HCT116 (cell line): ENCODE measurements at regions not wholly inside any gene's neighbourhood (a gene's known extent, or its start where the extent isn't known, plus 50 kb on each side); places are given as distances from the start of the nearest gene placed in this dataset.

Experiments
- ATAC-seq: fragments of 200-7000 bp; cut with Tn5 transposase; 2 replicates; pipeline ENCODE4 v1.9.1; 2020; ENCODE audit warnings: mild to moderate bottlenecking, moderate library complexity
- BruUV-seq: library from RNA; stranded (reverse); fragments of 400-500 nt; replicated peaks from 2 replicates; lab custom pipeline; 2021; lab: Mats Ljungman, UMichigan
- CTCF ChIA-PET: fragments of 300-600 bp; sonication (Branson Sonifier 250); formaldehyde crosslinking; loops from one replicate; lab custom pipeline; 2021; ENCODE audit warnings: antibody characterized with exemption; lab: Charles Lee
- POLR2A ChIA-PET: fragments of 300-600, 350-600 bp; sonication (Branson Sonifier 250); formaldehyde crosslinking; loops from one replicate; lab custom pipeline; 2021; ENCODE audit warnings: antibody characterized with exemption; lab: Charles Lee
- RAD21 ChIA-PET, 2 experiments: fragments of 300-600 bp; sonication (Branson Sonifier 250); formaldehyde crosslinking; loops; one replicate each; lab custom pipeline; 2023; ENCODE audit warnings: low total read pairs in 2 of 2; ENCODE audit not compliant: uncharacterized antibody in 2 of 2, unreplicated experiment in 2 of 2, low non-redundant PET in 1 of 2; lab: Charles Lee
- DNase-seq: peaks from one replicate; pipeline ENCODE4 v3.0.0-alpha.2; 2010; ENCODE audit warnings: low read depth, low spot score
- H2AFZ ChIP-seq: fragments of 200-600 bp; shearing (Covaris generic), sonication (generic); 2 replicates; pipeline ENCODE4 v1.6.1; 2017; ENCODE audit warnings: low read depth, mixed run types, mixed read lengths, antibody characterized with exemption, low read length; ENCODE audit not compliant: poor library complexity, severe bottlenecking
- H3K27ac ChIP-seq: 2 replicates; pipeline ENCODE4 v1.5.1; 2012; ENCODE audit warnings: low read depth, low read length
- H3K27me3 ChIP-seq: fragments of 200-600 bp; sonication (generic); 2 replicates; pipeline ENCODE4 v1.6.1; 2016; ENCODE audit warnings: mixed run types, low read length, mixed read lengths; ENCODE audit not compliant: insufficient read depth
- H3K36me3 ChIP-seq, 2 experiments: fragments of 200-500 bp in 1 of 2; fragments of 200-600 bp in 1 of 2; sonication (Bioruptor generic) in 1 of 2; sonication (generic) in 1 of 2; 2 replicates each; pipeline versions ENCODE4 v1.5.1 to v1.6.1; 2014 to 2016; ENCODE audit warnings: low read length in 2 of 2, inconsistent platforms in 1 of 2, mixed read lengths in 1 of 2, mixed run types in 1 of 2; ENCODE audit not compliant: insufficient read depth in 2 of 2, control insufficient read depth in 1 of 2
- H3K4me1 ChIP-seq, 2 experiments: fragments of 200-600 bp in 1 of 2; sonication (generic) in 1 of 2; 2 replicates each; pipeline versions ENCODE4 v1.5.1 to v1.6.1; 2012 to 2017; ENCODE audit warnings: low read length in 2 of 2, inconsistent platforms in 1 of 2, mild to moderate bottlenecking in 1 of 2, mixed read lengths in 1 of 2, mixed run types in 1 of 2, moderate library complexity in 1 of 2; ENCODE audit not compliant: insufficient read depth in 2 of 2, control insufficient read depth in 1 of 2
- H3K4me2 ChIP-seq: fragments of 200-600 bp; sonication (generic); 2 replicates; pipeline ENCODE4 v1.6.1; 2017; ENCODE audit warnings: mixed run types, low read length, mixed read lengths
- H3K4me3 ChIP-seq, 2 experiments: fragments of 200-600 bp in 1 of 2; sonication (generic) in 1 of 2; replicated peaks in 1 of 2; 2 replicates each; pipeline ENCODE4 v1.5.1; 2011 to 2016; ENCODE audit warnings: low read length in 2 of 2, control low read depth in 1 of 2, low read depth in 1 of 2, mild to moderate bottlenecking in 1 of 2, mixed read lengths in 1 of 2, mixed run types in 1 of 2
- H3K79me2 ChIP-seq: fragments of 200-600 bp; sonication (generic); 2 replicates; pipeline ENCODE4 v1.6.1; 2017; ENCODE audit warnings: mild to moderate bottlenecking, mixed run types, low read length, moderate library complexity, mixed read lengths; ENCODE audit not compliant: insufficient read depth
- H3K9ac ChIP-seq: fragments of 200-600 bp; sonication (generic); 2 replicates; pipeline ENCODE4 v1.6.1; 2016; ENCODE audit warnings: low read length, mixed read lengths
- H3K9me2 ChIP-seq: fragments of 200-600 bp; sonication (generic), shearing (Covaris generic); 2 replicates; pipeline ENCODE4 v1.6.1; 2017; ENCODE audit warnings: mixed run types, mild to moderate bottlenecking, moderate library complexity; ENCODE audit not compliant: insufficient read depth
- H3K9me3 ChIP-seq, 2 experiments: fragments of 200-500 bp in 1 of 2; fragments of 200-600 bp in 1 of 2; sonication (Bioruptor generic) in 1 of 2; sonication (generic) in 1 of 2; 2 replicates each; pipeline ENCODE4 v1.6.1; 2014 to 2017; ENCODE audit warnings: low read length in 2 of 2, mixed read lengths in 2 of 2, inconsistent platforms in 1 of 2, low read depth in 1 of 2, mild to moderate bottlenecking in 1 of 2, mixed run types in 1 of 2, moderate library complexity in 1 of 2; ENCODE audit not compliant: control insufficient read depth in 1 of 2, insufficient read depth in 1 of 2
- H4K20me1 ChIP-seq: fragments of 200-600 bp; sonication (generic), shearing (Covaris generic); 2 replicates; pipeline ENCODE4 v1.6.1; 2017; ENCODE audit warnings: mixed run types, mild to moderate bottlenecking, moderate library complexity; ENCODE audit not compliant: insufficient read depth
- ATF3 ChIP-seq: IDR thresholded peaks from 2 replicates; pipeline ENCODE4 v1.6.1; 2012
- CBX3 ChIP-seq: IDR thresholded peaks from 2 replicates; pipeline ENCODE4 v1.6.1; 2012; ENCODE audit warnings: low read depth
- EGR1 ChIP-seq: IDR thresholded peaks from 2 replicates; pipeline ENCODE4 v1.6.1; 2012; ENCODE audit warnings: low read depth
- EZH2phosphoT487 ChIP-seq: fragments of 200-600 bp; IDR thresholded peaks from 2 replicates; pipeline ENCODE4 v1.6.1; 2018; ENCODE audit warnings: antibody characterized with exemption, borderline replicate concordance
- JUND ChIP-seq: IDR thresholded peaks from 2 replicates; pipeline ENCODE4 v1.6.1; 2012
- MAX ChIP-seq: IDR thresholded peaks from 2 replicates; pipeline ENCODE4 v1.6.1; 2012
- POLR2A ChIP-seq: IDR thresholded peaks from 2 replicates; pipeline ENCODE4 v1.7.0; 2011; ENCODE audit warnings: borderline replicate concordance; ENCODE audit not compliant: insufficient read depth, insufficient read length; ENCODE audit errors: extremely low read depth
- SIN3A ChIP-seq: IDR thresholded peaks from 2 replicates; pipeline ENCODE4 v1.6.1; 2012; ENCODE audit warnings: low read depth
- SP1 ChIP-seq: IDR thresholded peaks from 2 replicates; pipeline ENCODE4 v1.6.1; 2012; ENCODE audit warnings: low read depth
- SRF ChIP-seq: IDR thresholded peaks from 2 replicates; pipeline ENCODE4 v1.6.1; 2012; ENCODE audit warnings: low read depth
- TCF7L2 ChIP-seq: IDR thresholded peaks from 2 replicates; pipeline ENCODE4 v1.7.0; 2011; ENCODE audit warnings: borderline replicate concordance, inconsistent platforms; ENCODE audit not compliant: insufficient read depth, insufficient read length; ENCODE audit errors: extremely low read depth
- YY1 ChIP-seq: IDR thresholded peaks from 2 replicates; pipeline ENCODE4 v1.6.1; 2011; ENCODE audit warnings: low read length, low read depth, moderate library complexity, mild to moderate bottlenecking; ENCODE audit not compliant: insufficient replicate concordance; ENCODE audit errors: extremely low read depth
- ZFX ChIP-seq: fragments of 450-650 bp; IDR thresholded peaks from 2 replicates; pipeline ENCODE4 v1.6.1; 2017
- intact Hi-C: fragments of 100-400 bp; cut with micrococcal nuclease; formaldehyde crosslinking; loops from 2 replicates; pipeline ENCODE4 v1.10.0; 2022
- TF ChIP-seq, protein P1 (sequence below), 3 experiments: fragments of 200-600 bp in 1 of 3; sonication (generic) in 1 of 3; IDR thresholded peaks in 2 of 3; conservative IDR thresholded peaks in 1 of 3; 2 replicates each; pipeline ENCODE4 v1.5.1; 2012 to 2017; ENCODE audit warnings: low read depth in 2 of 3, low read length in 2 of 3, antibody characterized with exemption in 1 of 3, borderline replicate concordance in 1 of 3, control low read depth in 1 of 3, mild to moderate bottlenecking in 1 of 3, mixed read lengths in 1 of 3, mixed run types in 1 of 3, moderate library complexity in 1 of 3; ENCODE audit not compliant: insufficient read depth in 1 of 3

DNA sequence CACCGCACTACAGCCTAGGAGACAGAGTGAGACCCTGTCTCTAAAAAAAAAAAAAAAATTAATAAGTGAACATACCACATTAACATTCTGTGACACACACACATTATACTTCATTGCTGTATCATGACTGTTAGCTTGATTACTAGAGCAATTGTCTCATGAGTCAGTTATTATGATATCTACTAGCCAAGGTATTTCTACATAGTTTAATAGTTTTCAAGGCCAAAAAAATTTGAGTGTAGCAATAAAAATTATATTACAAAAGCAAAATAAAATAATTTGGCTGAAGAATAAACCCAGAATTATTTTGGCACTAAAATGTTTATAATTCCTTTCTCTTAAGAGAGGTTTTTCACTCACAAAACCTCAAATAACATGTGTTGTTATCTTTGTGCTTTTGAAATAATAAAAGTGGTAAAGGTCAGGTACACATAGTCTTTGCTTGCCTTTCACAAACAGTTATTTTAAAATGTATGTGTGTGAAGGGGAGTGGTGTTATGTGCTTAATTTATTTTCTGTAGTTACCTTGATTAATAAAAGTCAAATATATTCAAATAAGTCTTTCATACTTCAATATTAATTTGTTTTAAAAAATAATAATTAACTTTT lies 136.9 kb upstream of the SPOPL start:
- no peaks in the 10 kb centered on the region for H3K27me3 ChIP-seq
- H3K9me2 ChIP-seq, result no peaks in the 10 kb centered on the region
- RAD21 ChIA-PET, result no interaction called here
- no TSS peak for BruUV-seq
- DNase-seq (no peak), ATAC-seq (no peak)
- no peaks in the 10 kb centered on the region for H3K79me2 ChIP-seq
- no peaks in the 10 kb centered on the region for H3K36me3 ChIP-seq
- POLR2A ChIA-PET, result no interaction called here
- no peak overlapping the region for H3K4me2 ChIP-seq
- H3K4me1 ChIP-seq, result no peaks in the 10 kb centered on the region
- H2AFZ ChIP-seq, result no peak overlapping the region
- H3K9me3 ChIP-seq, result no peaks in the 10 kb centered on the region
- no peak overlapping the region for H3K4me3 ChIP-seq
- H4K20me1 ChIP-seq, result no peaks in the 10 kb centered on the region
- CTCF ChIA-PET, result no interaction called here
- intact Hi-C loops, result loop anchor here (5.0 kb wide), 1 partner anchor 497 kb away; no protein-coding TSS in a partner anchor
- no peak overlapping the region for H3K27ac ChIP-seq
- TF ChIP-seq EZH2phosphoT487, result no peak
- no peak for TF ChIP-seq ZFX
- TF ChIP-seq SP1, result no peak
- no peak for TF ChIP-seq POLR2A
- no peak overlapping the region for H3K9ac ChIP-seq

GRCh38 chr2:138365581-138365980 lies 136.0 kb upstream of the SPOPL start:
- H3K27me3 ChIP-seq, result no peaks in the 10 kb centered on the region
- no peak overlapping the region for H3K27ac ChIP-seq
- no TSS peak for BruUV-seq
- intact Hi-C loops, result loop anchor here (5.0 kb wide), 1 partner anchor 498 kb away; no protein-coding TSS in a partner anchor
- ChIA-PET RAD21 (no interaction called here), POLR2A (no interaction called here), CTCF (no interaction called here)
- no peaks in the 10 kb centered on the region for H3K36me3 ChIP-seq
- DNase-seq (no peak), ATAC-seq (no peak)
- H3K4me1 ChIP-seq, result no peaks in the 10 kb centered on the region
- no peaks in the 10 kb centered on the region for H3K9me2 ChIP-seq
- no peak overlapping the region for H3K4me3 ChIP-seq
- H3K9me3 ChIP-seq, result no peaks in the 10 kb centered on the region
- H3K79me2 ChIP-seq, result no peaks in the 10 kb centered on the region
- no peak overlapping the region for H3K4me2 ChIP-seq
- H2AFZ ChIP-seq, result no peak overlapping the region
- no peak for TF ChIP-seq ZFX
- no peak for TF ChIP-seq EGR1
- no peak for TF ChIP-seq YY1
- no peak for TF ChIP-seq MAX
- TF ChIP-seq SRF, result no peak
- TF ChIP-seq JUND, result no peak
- TF ChIP-seq, protein P1, sequence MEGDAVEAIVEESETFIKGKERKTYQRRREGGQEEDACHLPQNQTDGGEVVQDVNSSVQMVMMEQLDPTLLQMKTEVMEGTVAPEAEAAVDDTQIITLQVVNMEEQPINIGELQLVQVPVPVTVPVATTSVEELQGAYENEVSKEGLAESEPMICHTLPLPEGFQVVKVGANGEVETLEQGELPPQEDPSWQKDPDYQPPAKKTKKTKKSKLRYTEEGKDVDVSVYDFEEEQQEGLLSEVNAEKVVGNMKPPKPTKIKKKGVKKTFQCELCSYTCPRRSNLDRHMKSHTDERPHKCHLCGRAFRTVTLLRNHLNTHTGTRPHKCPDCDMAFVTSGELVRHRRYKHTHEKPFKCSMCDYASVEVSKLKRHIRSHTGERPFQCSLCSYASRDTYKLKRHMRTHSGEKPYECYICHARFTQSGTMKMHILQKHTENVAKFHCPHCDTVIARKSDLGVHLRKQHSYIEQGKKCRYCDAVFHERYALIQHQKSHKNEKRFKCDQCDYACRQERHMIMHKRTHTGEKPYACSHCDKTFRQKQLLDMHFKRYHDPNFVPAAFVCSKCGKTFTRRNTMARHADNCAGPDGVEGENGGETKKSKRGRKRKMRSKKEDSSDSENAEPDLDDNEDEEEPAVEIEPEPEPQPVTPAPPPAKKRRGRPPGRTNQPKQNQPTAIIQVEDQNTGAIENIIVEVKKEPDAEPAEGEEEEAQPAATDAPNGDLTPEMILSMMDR (IDR thresholded peaks at IDR 0.05 in 2 of 3, conservative IDR thresholded peaks at IDR 0.05 in 1 of 3; ENCODE audit: borderline replicate concordance in 1 of 3, insufficient read depth in 1 of 3, low read depth in 2 of 3, low read length in 2 of 3), result no peak
- no peak for TF ChIP-seq SIN3A
- TF ChIP-seq EZH2phosphoT487, result no peak
- no peak for TF ChIP-seq TCF7L2
- no peak for TF ChIP-seq CBX3
- no peak for TF ChIP-seq ATF3
- H3K9ac ChIP-seq, result no peak overlapping the region
- no peaks in the 10 kb centered on the region for H4K20me1 ChIP-seq
